ENCODE measurements at regions not wholly inside any gene's neighbourhood (a gene's known extent, or its start where the extent isn't known, plus 50 kb on each side); places are given as distances from the start of the nearest gene placed in this dataset.

DNA sequence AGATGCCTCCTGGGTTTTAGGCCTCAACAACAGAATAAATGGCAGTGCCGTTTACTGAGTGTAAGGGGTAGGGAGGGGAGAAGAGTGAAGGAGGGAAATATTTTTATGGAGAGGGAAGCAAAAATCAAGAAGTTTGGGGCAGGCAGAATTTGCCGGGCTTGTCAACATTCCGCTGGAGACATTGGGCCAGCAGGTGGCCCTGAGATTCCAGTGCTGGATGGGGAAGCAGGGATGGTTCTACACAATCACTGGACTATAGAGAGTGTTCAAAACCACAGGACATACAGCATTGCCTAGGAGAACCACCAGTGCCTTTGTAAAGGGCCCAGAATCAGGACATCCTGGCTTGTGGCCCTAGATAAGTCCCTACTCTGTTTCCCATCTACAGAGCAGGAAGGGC is 598.6 kb upstream of the MGMT start:
- TF ChIP-seq, protein P1, sequence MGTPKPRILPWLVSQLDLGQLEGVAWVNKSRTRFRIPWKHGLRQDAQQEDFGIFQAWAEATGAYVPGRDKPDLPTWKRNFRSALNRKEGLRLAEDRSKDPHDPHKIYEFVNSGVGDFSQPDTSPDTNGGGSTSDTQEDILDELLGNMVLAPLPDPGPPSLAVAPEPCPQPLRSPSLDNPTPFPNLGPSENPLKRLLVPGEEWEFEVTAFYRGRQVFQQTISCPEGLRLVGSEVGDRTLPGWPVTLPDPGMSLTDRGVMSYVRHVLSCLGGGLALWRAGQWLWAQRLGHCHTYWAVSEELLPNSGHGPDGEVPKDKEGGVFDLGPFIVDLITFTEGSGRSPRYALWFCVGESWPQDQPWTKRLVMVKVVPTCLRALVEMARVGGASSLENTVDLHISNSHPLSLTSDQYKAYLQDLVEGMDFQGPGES (IDR thresholded peaks at IDR 0.05; ENCODE audit: low read depth, low read length): no peak
- TF ChIP-seq RAD21 (IDR thresholded peaks at IDR 0.05; ENCODE audit: low read length) (no peak), FOXM1 (IDR thresholded peaks at IDR 0.05; ENCODE audit: low read depth) (no peak), FOXJ3 (CRISPR knock-in tag; IDR thresholded peaks at IDR 0.05) (no peak), MXI1 (IDR thresholded peaks at IDR 0.05; ENCODE audit: low read depth, low read length) (no peak), RCOR1 (IDR thresholded peaks at IDR 0.05; ENCODE audit: low read length) (no peak), TEAD4 (IDR thresholded peaks at IDR 0.05; ENCODE audit: borderline replicate concordance, insufficient read depth) (no peak), MEF2A (IDR thresholded peaks at IDR 0.05; ENCODE audit: borderline replicate concordance, low read depth) (no peak), SMC3 (IDR thresholded peaks at IDR 0.05; ENCODE audit: low read depth, low read length) (no peak), NRF1 (IDR thresholded peaks at IDR 0.05; ENCODE audit: low read depth, low read length) (no peak), EZH2phosphoT487 (IDR thresholded peaks at IDR 0.05; ENCODE audit: borderline replicate concordance, low read depth) (no peak), EP300 (IDR thresholded peaks at IDR 0.05; ENCODE audit: borderline replicate concordance in 1 of 2, low read depth in 1 of 2, low read length in 1 of 2) (no peak), POLR2AphosphoS5 (IDR thresholded peaks at IDR 0.05; ENCODE audit: low read depth, low read length) (no peak), TAF1 (IDR thresholded peaks at IDR 0.05; ENCODE audit: borderline replicate concordance, low read depth, low read length) (no peak), ELF1 (IDR thresholded peaks at IDR 0.05) (no peak), CHD2 (IDR thresholded peaks at IDR 0.05; ENCODE audit: low read length, partially characterized antibody) (no peak)
- TF ChIP-seq, protein P2, sequence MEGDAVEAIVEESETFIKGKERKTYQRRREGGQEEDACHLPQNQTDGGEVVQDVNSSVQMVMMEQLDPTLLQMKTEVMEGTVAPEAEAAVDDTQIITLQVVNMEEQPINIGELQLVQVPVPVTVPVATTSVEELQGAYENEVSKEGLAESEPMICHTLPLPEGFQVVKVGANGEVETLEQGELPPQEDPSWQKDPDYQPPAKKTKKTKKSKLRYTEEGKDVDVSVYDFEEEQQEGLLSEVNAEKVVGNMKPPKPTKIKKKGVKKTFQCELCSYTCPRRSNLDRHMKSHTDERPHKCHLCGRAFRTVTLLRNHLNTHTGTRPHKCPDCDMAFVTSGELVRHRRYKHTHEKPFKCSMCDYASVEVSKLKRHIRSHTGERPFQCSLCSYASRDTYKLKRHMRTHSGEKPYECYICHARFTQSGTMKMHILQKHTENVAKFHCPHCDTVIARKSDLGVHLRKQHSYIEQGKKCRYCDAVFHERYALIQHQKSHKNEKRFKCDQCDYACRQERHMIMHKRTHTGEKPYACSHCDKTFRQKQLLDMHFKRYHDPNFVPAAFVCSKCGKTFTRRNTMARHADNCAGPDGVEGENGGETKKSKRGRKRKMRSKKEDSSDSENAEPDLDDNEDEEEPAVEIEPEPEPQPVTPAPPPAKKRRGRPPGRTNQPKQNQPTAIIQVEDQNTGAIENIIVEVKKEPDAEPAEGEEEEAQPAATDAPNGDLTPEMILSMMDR (IDR thresholded peaks at IDR 0.05): no peak
- TF ChIP-seq, protein P3, sequence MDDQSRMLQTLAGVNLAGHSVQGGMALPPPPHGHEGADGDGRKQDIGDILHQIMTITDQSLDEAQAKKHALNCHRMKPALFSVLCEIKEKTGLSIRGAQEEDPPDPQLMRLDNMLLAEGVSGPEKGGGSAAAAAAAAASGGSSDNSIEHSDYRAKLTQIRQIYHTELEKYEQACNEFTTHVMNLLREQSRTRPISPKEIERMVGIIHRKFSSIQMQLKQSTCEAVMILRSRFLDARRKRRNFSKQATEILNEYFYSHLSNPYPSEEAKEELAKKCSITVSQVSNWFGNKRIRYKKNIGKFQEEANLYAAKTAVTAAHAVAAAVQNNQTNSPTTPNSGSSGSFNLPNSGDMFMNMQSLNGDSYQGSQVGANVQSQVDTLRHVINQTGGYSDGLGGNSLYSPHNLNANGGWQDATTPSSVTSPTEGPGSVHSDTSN (IDR thresholded peaks at IDR 0.05): no peak
- POLR2A ChIA-PET: no interaction called here
- DNase-seq: no peak

More for the DNA sequence above, 598.6 kb upstream of the MGMT start:
- Histone ChIP-seq H3K27me3 (ENCODE audit: insufficient read depth) (no peaks in the 10 kb centered on the region), H3K4me2 (no peak overlapping the region), H4K20me1 (ENCODE audit: insufficient read depth) (no peaks in the 10 kb centered on the region), H3K9ac (no peak overlapping the region), H3K9me3 (no peaks in the 10 kb centered on the region), H3K36me3 (replicated peaks in 1 of 2; ENCODE audit: control insufficient read depth in 1 of 2, insufficient read depth in 2 of 2, low read length in 1 of 2) (no peaks in the 10 kb centered on the region), H3K9me2 (no peaks in the 10 kb centered on the region), H2AFZ (ENCODE audit: low read depth) (no peak overlapping the region), H3K4me1 (ENCODE audit: control insufficient read depth in 1 of 2, insufficient read depth in 2 of 2, low read depth in 1 of 2, low read length in 1 of 2) (no peaks in the 10 kb centered on the region), H3K79me2 (ENCODE audit: insufficient read depth) (no peaks in the 10 kb centered on the region), H3K27ac (ENCODE audit: low read depth in 2 of 2, low read length in 1 of 2) (no peak overlapping the region), H3K4me3 (ENCODE audit: low read depth in 2 of 2, low read length in 1 of 2) (no peak overlapping the region), H3F3A (replicated peaks; ENCODE audit: insufficient read depth) (no peaks in the 10 kb centered on the region)
- WGBS (ENCODE audit: low lambda C conversion rate): 37% methylated on average over 3 of the region's 3 CpGs
- CTCF ChIA-PET: no interaction called here
